22Rv1 (cell line): ENCODE measurements at regions not wholly inside any gene's neighbourhood (a gene's known extent, or its start where the extent isn't known, plus 50 kb on each side); places are given as distances from the start of the nearest gene placed in this dataset.

Source experiments
- H3K27ac ChIP-seq: fragments of 450-650 bp; 2 replicates; pipeline ENCODE4 v1.5.1; 2017
- CTCF ChIP-seq: fragments of 450-650 bp; IDR thresholded peaks from 2 replicates; pipeline ENCODE4 v1.5.1; 2017; ENCODE audit warnings: mild to moderate bottlenecking
- ZFX ChIP-seq: fragments of 450-650 bp; IDR thresholded peaks from 2 replicates; pipeline ENCODE4 v1.6.1; 2017; ENCODE audit warnings: antibody characterized with exemption, borderline replicate concordance

GRCh38 chr7:108627476-108628051 is 57.9 kb downstream of the DNAJB9 start:
- no peak overlapping the region for H3K27ac ChIP-seq
- TF ChIP-seq ZFX: no peak
- TF ChIP-seq CTCF: no peak

- H3K27ac ChIP-seq: no peak overlapping the region
- TF ChIP-seq CTCF (no peak), ZFX (no peak)
These were observed 59.0 kb downstream of the DNAJB9 start for GRCh38 chr7:108628678-108629077.

- TF ChIP-seq CTCF: no peak
- no peak for TF ChIP-seq ZFX
- no peak overlapping the region for H3K27ac ChIP-seq
These were observed 60.2 kb downstream of the DNAJB9 start for GRCh38 chr7:108629651-108630400.

- no peak overlapping the region for H3K27ac ChIP-seq
- TF ChIP-seq ZFX (no peak), CTCF (no peak)
These were observed 64.4 kb downstream of the DNAJB9 start for GRCh38 chr7:108634036-108634435.

- H3K27ac ChIP-seq: no peak overlapping the region
- TF ChIP-seq CTCF (no peak), ZFX (no peak)
These were observed 64.9 kb downstream of the DNAJB9 start for GRCh38 chr7:108634535-108634934.

- no peak overlapping the region for H3K27ac ChIP-seq
- TF ChIP-seq ZFX: no peak
- TF ChIP-seq CTCF: no peak
These were observed 67.5 kb downstream of the DNAJB9 start for GRCh38 chr7:108637049-108637621.

- no peak for TF ChIP-seq CTCF
- no peak for TF ChIP-seq ZFX
- no peak overlapping the region for H3K27ac ChIP-seq
These were observed 72.5 kb downstream of the DNAJB9 start for GRCh38 chr7:108642126-108642525.
